Right hindlimb (tissue), 1 donor: ENCODE measurements at regions not wholly inside any gene's neighbourhood (a gene's known extent, or its start where the extent isn't known, plus 50 kb on each side); places are given as distances from the start of the nearest gene placed in this dataset.
"Not testable (repeated sequence)": the region's sequence is repeated elsewhere in the genome, so short reads cannot be mapped to it uniquely, and the experiment has no call there.

Experiments
- DNase-seq: peaks from one replicate; pipeline ENCODE4 v3.0.0-alpha.2; 2018

DNA sequence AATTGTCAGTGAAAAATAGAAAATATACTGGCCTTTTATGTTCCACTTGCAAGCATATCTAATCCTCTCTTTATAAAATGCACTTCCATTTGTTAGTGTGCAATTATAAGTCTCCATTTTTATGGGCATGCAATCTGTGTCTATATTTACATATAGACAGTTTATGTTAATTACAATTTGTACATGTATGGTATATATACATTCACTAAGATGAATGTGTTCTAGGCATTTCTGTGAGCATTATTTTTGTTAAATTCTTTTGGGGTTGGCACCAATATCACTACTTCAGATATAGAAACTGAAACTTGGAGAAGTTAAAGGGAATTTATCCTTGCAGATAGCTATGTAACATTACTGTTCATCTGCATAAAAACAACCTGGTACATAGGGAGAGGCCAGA, 470.8 kb upstream of the LMO3 start:
- DNase-seq, result no peak

DNA sequence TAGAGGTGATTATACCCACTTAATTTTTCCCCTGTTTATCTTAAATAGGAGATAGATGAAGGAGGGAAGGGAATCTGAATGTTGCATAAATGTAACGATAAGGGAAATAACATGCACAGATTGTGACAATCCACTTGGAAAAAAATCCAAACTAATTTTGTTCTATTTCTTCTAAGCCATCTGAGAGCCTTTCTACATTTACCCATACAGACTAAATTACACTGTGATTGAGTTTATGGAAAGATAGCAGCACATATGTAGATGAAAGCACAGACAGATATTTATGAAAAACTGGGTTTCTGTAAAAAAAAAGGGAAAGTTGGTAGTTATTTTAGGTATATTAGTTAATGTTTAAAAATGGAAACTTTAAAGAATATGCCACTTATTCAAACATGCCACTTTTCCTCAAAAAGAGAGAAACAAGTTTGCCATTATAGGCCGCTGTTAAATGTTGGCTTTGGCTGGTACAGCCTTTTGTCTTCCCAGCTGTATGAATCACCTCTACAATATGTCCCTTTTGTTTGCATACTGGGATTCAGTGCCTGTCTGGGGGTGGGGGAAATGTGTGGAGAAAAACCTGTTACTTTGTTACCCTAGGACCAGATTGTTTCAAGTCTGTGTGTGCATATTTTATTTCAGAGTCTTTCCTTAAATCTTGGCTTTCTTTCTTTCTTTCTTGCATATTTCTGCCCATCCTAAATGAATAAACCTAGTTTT, 470.2 kb upstream of the LMO3 start:
- no peak for DNase-seq

DNA sequence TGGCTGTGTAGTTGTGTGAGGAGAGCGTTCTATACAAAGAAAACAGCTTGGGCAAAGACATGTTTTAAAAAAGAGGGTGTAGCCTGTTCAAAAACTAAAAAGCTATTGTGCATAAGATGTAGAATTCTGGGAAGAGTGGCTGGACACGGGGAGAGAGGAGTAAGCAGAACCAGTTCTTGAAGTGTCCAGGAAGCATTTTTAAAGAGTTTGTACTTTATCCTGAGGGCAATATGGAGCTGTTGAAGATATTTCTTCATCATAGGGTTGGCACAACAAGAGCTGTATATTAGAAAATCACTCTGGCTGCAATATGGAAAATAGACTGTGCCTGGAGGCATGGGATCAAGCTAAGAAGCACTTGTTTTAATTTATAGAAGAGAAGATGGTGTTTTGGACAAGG, 458.9 kb upstream of the LMO3 start:
- no peak for DNase-seq

DNA sequence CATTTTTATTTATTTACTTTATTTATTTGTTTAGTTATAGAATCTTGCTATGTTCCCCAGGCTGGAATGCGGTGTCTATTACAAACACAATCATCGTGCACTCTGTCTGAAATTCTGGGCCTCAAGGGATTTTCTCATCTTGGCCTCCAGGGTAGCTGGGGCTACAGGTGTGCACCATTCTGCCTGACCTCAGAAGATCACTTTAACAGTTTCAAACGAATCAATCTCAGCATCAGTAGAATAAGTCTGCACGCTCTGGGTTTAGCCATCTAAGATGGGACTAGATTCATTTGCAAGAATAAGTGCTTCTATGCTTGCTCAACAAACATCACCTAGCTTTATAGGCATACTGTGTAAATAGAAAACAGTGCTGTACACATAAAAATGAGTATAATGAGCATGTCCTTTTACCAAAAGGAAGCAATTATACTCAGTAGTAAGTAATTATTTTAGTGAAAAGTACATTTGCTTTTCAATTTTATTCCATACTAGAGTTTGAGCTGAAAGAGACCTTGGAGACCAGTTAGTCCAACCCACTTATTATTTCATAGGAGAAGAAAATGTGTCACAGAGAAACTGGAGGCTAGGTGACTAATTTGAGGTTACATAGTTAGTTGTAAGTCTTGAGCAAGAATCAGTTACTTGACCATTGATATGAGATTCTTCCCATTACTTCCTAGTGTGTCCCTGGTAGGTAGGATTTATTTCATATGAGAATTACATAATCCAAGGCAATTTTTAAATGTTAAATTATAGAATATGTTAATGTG, 456.5 kb upstream of the LMO3 start:
- DNase-seq, result no peak

DNA sequence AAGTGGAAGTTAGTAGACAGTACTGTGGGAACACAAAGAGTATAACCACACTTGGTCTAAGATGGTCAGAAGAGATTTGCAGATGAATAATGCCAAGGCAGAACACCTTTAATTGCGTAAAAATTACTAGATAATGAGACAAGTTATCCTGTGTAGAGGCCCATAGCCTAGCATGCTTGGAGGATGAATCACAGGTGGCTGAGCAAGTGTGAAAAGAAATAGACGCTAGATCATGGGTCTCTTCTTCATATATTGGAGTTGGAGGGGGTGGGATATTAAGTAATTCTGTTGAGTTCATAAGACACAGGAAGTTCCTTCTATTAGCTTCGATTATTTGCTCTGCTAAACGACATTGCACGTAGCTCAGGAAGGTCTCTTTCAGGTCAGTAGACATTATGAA, 454.3 kb upstream of the LMO3 start:
- DNase-seq, result no peak

DNA sequence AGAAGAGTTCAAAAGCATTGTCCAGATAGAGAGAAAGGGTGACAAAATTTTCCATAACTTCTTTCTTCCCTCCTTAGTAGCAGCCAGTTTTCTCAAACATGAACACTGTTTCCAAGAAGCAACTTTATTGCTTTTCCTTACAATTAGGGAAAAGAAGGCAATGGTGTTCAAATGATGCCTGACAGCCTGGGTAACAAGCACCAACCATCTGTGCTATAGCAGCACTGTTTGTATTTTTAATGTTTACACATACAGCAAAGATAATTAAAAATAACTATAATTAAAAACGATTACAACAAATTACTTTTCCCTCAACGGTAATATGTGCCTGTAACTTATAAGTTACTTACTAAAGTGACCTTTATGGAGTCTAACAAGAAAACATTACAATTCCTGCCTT, 450.6 kb upstream of the LMO3 start:
- no peak for DNase-seq

DNA sequence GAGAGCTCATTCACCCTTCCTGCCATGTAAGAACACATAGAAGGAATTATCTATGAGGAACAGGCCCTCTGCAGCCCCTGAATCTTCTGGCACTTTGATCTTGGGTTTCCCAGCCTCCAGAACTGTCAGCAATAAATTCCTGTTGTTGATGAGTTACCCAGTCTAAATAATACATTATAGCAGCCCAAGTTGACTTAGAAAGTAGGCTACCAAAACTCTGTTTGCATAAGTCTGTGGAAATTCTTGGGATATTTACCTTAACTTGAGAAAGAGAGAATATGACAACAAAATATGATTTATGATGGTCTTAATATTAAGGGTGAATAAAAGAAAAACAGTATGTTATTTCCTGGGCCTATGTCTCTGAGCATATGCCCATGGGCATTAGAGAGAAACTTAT, 433.0 kb upstream of the LMO3 start:
- DNase-seq, result no peak

DNA sequence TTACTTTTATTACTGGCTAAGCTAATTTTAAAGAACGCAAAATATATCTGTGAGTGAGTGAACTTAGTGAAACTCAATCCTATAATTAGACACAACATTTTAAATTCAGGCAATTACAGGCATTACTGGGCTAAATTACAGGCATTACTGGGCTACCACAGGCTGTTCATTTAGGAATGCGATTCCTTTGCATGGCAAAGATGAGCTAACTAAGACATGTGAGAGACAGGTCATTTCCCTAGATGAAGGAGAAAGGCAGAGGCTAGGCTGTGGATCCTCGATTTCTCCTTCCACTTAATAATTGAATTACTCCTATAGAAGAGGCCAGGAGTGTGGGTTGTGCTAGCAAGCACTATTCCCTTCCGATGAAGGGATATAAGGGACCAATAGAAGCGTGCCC, 429.4 kb upstream of the LMO3 start:
- DNase-seq, result no peak

DNA sequence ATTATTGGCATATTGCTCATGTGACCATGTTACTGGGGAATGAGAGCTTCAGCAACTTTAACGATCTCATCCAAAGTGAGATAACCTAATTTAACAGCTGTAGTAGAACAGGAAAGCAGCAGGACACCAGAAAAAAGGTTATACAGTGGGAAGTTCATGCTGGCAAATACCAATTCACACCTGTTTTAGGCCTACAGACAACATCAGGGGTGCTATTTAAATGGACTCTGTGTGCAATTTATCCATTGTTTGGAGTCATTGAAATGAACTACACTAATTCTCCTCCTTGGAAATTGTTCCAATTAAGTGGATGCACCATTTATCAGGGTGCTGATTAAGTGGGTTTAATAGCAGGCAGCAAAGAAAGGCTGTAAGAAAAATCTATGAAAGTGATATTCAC, 424.4 kb upstream of the LMO3 start:
- DNase-seq, result no peak

DNA sequence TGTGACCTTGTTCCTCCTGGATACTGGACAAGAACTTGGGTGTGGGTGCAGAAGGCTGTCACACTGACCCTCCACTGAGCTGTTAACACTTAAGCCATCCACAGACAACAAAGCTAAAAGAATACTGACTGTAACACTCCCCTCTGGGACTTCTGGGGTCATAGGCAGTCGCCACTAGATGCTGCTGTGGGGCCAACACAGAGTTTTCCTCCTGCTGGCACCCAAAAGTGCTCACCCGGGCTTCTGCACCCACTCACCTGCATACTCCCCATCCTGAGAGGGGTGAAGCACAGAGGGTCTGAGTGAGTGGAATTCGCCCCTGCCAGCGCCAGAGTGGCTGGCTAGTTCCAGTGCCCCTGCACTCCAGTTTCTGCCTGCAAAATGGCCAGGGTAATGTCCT, 422.4 kb upstream of the LMO3 start:
- no peak for DNase-seq

DNA sequence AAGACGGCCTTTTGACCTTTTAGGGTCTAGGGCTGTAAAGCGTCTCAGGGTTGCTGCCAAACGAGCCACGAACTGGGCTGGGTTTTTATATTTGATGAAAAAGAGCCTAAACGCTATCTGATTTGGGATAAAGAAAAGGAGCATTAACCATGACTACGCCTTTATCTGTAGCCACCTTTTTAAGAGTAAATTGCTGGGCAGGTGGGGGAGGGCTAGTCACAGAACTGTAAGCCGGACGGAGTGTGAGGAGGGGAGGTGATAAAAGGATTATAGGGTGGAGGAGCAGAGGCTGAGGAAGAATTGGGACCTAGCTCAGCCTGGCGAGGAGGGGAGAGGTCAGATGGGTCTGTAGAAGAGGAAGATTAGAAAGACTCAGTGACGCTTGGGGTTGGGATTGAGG, 419.5 kb upstream of the LMO3 start:
- not testable (repeated sequence) for DNase-seq

DNA sequence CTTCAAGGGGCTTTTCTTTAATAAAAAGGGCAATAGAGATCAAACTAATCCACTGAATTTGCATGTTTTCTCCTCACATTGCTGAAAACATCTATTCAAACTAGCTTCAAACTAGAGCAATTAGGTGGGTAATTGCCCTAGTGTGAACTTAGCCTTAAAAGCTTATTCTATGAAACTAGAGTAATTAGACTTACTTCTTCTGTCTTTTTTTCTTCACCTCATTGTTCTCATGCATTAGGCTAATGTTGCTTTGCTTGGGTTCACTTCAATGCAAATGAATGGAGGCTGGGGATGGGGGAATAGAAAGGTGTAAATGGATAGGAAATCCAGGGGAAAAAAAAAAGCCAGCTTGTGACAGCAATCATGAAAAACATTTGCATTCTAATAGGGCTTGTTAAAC, 414.8 kb upstream of the LMO3 start:
- DNase-seq, result no peak

DNA sequence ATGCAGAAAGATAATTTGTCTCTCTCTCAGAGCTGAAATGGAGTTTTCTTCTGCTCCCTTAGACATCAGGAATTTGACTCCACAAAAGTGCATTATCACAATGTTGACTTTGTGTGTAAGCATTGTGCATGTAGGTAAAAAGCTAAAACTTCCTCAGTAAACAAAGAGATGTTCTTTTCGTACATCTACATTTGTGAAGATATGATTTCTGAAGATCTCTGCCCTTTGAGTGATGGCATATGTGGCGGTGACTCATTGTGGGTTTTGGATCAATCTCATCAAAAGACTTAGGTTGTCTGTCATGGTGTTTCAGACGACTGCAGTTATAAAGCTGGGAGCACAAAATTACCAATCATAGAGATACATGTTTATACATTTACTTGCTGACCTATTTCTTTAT, 411.4 kb upstream of the LMO3 start:
- no peak for DNase-seq

DNA sequence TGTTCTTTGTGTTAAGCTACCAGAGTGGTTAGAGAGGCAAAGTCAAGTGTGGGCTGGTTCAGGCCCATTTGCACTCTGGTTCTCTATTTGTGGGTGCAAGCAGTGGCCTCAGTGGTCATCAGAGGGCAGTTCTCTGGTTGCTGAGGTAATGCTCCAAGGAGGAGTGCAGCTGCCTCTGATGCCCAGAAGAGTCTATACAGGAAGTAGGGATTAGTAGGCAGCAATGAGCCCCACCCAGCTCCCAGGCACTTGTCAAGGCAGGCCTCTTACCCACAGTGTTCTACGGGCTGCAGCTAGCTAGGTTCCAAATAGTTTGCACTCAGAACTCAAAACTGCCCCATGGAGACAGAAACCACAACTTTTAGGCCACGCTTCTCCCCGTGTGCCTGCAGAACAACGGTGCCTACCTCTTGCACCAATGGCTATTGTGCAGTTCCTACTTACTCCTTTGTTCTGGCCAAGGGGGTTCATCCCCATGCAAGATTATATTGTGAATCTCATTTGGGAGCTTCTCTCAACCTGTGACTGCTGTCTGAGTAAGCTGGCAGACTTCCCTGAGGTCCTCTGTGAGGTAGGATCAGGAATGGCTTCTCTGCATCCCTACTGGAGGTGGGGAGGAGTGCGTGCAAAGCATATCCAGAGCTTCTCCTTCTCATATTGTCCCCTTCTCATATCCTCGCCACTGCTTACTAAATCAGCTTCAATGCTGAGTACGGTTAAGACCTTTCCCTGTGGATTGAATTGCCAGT, 410.3 kb upstream of the LMO3 start:
- DNase-seq, result no peak

DNA sequence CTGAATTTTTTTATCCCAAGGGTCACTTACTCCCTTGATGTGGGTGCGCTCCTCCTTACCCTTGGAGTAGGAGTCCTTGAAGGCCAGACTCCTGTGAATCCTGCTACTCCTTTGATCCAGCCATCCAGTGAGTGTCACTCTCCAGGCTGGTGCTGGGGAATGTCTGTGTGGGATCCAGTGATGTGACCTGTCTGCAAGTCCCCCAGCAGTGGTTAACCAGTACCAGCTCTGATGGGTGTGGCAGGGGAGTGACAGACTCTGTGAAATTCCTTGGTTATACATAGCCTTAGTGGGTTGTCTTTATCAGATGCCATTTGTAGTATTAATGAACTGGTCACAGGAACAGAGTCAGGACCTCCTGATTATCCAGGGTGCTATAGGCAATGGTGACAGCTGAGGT, 409.5 kb upstream of the LMO3 start:
- DNase-seq, result no peak

DNA sequence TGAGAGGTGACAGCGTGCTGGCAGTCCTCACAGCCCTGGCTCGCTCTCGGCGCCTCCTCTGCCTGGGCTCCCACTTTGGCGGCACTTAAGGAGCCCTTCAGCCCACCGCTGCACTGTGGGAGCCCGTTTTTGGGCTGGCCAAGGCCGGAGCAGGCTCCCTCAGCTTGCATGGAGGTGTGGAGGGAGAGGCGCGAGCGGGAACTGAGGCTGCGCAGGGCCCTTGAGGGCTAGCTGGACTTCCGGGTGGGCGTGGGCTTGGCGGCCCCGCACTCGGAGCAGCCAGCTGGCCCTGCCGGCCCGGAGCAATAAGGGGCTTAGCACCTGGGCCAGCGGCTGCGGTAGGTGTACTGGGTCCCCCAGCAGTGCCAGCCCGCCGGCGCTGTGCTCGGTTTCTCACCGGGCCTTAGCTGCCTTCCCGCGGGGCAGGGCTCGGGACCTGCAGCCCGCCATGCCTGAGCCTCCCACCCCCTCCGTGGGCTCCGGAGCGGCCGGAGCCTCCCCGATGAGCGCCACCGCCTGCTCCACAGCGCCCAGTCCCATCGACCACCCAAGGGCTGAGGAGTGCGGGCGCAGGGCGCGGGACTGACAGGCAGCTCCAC, 401.6 kb upstream of the LMO3 start:
- DNase-seq, result not testable (repeated sequence)

DNA sequence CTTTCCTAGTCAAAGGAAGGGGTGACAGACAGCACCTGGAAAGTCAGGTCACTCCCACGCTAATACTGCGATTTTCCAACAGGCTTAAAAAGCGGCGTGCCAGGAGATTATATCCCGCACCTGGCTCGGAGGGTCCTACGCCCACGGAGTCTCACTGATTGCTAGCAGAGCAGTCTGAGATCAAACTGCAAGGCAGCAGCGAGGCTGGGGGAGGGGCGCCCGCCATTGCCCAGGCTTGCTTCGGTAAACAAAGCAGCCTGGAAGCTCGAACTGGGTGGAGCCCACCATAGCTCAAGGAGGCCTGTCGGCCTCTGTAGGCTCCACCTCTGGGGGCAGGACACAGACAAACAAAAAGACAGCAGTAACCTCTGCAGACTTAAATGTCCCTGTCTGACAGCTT, 392.6 kb upstream of the LMO3 start:
- DNase-seq, result not testable (repeated sequence)

DNA sequence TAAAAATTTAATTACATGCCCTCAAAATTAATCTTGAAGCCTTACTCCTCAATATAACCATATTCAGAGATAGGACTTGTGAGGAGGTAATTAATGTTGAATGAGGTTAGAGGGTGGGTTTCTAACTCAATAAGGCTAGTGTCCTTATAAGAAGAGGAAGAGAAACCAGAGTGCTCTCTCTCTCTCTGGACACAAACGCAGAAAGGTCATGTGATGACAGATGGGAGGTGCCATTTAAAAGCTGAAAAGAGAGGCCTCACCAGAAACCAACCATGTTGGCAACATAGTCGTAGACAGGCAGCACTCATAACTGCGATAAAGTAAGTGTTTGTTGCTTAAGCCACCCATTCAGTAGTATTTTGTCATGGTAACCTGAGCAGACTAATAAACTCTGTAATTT, 378.5 kb upstream of the LMO3 start:
- DNase-seq, result no peak

DNA sequence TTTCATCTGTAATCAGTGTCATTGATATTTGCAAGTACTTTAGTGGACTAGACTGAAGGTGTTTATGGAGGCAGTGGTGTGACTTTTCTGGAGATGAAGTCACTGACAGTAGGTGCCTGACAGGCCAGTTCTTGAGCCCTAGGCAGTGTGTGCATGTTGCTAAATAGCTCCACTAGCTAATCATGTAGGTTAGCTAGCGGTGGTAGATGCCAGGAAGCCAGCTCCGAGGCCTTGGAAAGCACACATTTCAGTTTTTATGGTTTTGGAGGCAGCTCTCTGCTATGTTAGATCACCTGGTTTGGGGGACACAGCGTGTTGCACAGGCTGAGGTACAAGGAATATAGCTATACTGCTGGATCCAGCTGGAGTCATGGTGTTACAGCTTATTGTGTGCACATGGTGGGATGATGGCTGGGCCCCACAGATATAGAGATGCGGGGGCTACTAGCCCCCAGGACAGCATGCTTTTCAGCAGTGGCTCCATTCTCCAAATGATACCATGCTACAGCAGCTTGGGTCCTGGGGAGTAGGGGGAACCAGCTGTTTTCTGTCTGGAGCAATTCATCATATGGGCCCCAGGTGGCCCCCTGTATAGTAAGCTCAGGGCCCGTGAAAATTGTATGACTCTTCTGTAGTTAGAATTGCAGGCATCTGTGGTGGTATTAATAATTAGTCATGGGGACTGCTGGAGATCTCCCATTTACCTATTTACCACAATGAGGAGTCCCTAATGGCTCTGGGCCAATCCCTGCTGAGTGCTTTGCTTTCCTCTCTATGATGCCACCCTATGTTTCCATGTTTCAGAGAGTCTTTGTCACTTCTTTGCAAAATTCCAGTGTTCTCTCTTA, 367.2 kb upstream of the LMO3 start:
- no peak for DNase-seq

DNA sequence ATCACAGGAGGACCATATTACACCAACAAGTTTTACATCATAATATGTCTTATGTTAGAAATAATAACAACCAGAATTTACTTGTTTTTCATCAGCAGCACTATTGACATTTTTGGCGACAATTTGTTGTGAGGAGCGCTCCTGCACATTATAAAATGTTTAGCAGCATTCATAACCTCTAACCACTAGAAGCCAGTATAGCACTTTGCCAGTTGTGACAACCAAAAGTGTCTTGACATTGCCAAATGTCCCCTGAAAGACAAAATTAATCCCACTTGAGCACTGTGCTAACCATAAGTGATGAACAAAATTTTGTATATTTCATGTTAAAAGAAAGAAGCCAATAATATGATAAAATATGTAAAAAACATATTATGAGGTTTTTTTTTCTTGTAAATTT, 356.9 kb upstream of the LMO3 start:
- DNase-seq, result no peak

DNA sequence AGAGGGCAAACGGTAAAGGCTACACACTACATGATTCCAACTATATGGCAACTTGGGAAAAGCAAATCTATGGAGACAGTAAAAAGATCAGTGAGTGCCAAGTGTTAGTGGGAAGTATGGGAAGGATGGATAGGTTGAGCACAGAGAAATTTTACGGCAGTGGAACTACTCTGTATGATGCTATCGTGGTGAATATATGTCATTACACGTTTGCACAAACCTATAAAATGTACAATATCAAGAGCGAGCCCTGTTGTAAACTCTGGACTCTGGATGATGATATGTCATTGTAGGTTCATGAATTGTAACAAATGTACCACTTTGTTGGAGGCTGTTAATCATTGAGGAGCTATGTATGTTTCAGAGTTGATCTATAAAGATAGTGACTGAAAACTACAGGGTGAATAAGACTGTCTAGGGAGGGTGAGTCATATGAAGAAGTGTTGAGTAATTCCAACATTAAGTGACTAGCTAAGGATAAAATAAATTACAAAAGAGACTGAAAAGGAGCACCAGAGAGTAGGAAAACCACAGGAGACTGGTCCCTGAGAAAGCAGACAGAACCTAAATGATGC, 349.2 kb upstream of the LMO3 start:
- no peak for DNase-seq
